Endothelial cell of umbilical vein (primary cell): ENCODE measurements at regions not wholly inside any gene's neighbourhood (a gene's known extent, or its start where the extent isn't known, plus 50 kb on each side); places are given as distances from the start of the nearest gene placed in this dataset.

Source experiments
- BruUV-seq: library from RNA; stranded (reverse); fragments of 400-500 nt; replicated peaks from 2 replicates; lab custom pipeline; 2021; lab: Mats Ljungman, UMichigan
- CTCF ChIA-PET: fragments of 300-600, 350-600 bp; sonication (Branson Sonifier 250); formaldehyde crosslinking; loops from one replicate; lab custom pipeline; 2021; ENCODE audit warnings: antibody characterized with exemption, inconsistent platforms; lab: Charles Lee
- POLR2A ChIA-PET: fragments of 300-600, 350-600 bp; sonication (Branson Sonifier 250); formaldehyde crosslinking; loops from one replicate; lab custom pipeline; 2021; ENCODE audit warnings: antibody characterized with exemption, inconsistent platforms; lab: Charles Lee
- DNase-seq: peaks from one replicate; pipeline ENCODE4 v3.0.0-alpha.2; 2011; ENCODE audit warnings: low read depth, low spot score
- FAIRE-seq: peaks from 2 replicates; lab custom pipeline; 2011; peaks lifted over from hg19 to GRCh38; lab: Jason Lieb, UNC
- H2AFZ ChIP-seq: 2 replicates; pipeline ENCODE4 v1.6.0; 2012; ENCODE audit warnings: low read depth, low read length, control low read depth, inconsistent platforms
- H3K27ac ChIP-seq: 2 replicates; pipeline ENCODE4 v1.5.1; 2011; ENCODE audit warnings: low read depth, mild to moderate bottlenecking, control low read depth, low read length, moderate library complexity; ENCODE audit not compliant: insufficient read depth
- H3K27me3 ChIP-seq, 2 experiments: 2 replicates each; pipeline versions ENCODE4 v1.6.0 to v1.6.1; 2011; ENCODE audit warnings: low read length in 2 of 2, mixed read lengths in 1 of 2; ENCODE audit not compliant: control insufficient read depth in 2 of 2, insufficient read depth in 2 of 2
- H3K36me3 ChIP-seq, 2 experiments: 2 replicates in 1 of 2; 3 replicates in 1 of 2; pipeline ENCODE4 v1.5.1; 2011; ENCODE audit warnings: low read length in 2 of 2, mild to moderate bottlenecking in 1 of 2, moderate library complexity in 1 of 2; ENCODE audit not compliant: control insufficient read depth in 2 of 2, insufficient read depth in 2 of 2; ENCODE audit errors: extremely low read depth in 1 of 2
- H3K4me1 ChIP-seq: 3 replicates; pipeline ENCODE4 v1.5.1; 2011; ENCODE audit warnings: mild to moderate bottlenecking, low read length; ENCODE audit not compliant: control insufficient read depth, insufficient read depth; ENCODE audit errors: extremely low read depth
- H3K4me2 ChIP-seq: 2 replicates; pipeline ENCODE4 v1.6.1; 2011; ENCODE audit warnings: low read length, control low read depth, mixed read lengths; ENCODE audit not compliant: insufficient read depth
- H3K4me3 ChIP-seq, 3 experiments: fragments of 200-600 bp in 1 of 3; sonication (generic), shearing (Covaris generic) in 1 of 3; replicated peaks in 1 of 3; 2 replicates each; pipeline ENCODE4 v1.5.1; 2011 to 2016; ENCODE audit warnings: control low read depth in 3 of 3, low read length in 3 of 3, mild to moderate bottlenecking in 2 of 3, inconsistent platforms in 1 of 3, low read depth in 1 of 3, moderate library complexity in 1 of 3; ENCODE audit not compliant: insufficient read depth in 1 of 3
- H3K79me2 ChIP-seq: 2 replicates; pipeline ENCODE4 v1.6.0; 2012; ENCODE audit warnings: low read length, inconsistent platforms; ENCODE audit not compliant: control insufficient read depth, insufficient read depth
- H3K9ac ChIP-seq: replicated peaks from 2 replicates; pipeline ENCODE3; 2011; ENCODE audit warnings: low read length, control low read depth; ENCODE audit not compliant: insufficient read depth; ENCODE audit errors: extremely low read depth
- H3K9me1 ChIP-seq: replicated peaks from 3 replicates; pipeline ENCODE4 v1.6.0; 2011; ENCODE audit warnings: mild to moderate bottlenecking, low read length; ENCODE audit not compliant: control insufficient read depth, insufficient read depth; ENCODE audit errors: extremely low read depth
- H3K9me3 ChIP-seq: replicated peaks from 2 replicates; pipeline ENCODE4 v1.5.1; 2012; ENCODE audit warnings: low read length, inconsistent platforms; ENCODE audit not compliant: control insufficient read depth, insufficient read depth
- H4K20me1 ChIP-seq: replicated peaks from 2 replicates; pipeline ENCODE3; 2011; ENCODE audit warnings: mild to moderate bottlenecking, low read length; ENCODE audit not compliant: control insufficient read depth, insufficient read depth; ENCODE audit errors: extremely low read depth
- EZH2 ChIP-seq: IDR thresholded peaks from 2 replicates; pipeline ENCODE4 v1.6.1; 2012; ENCODE audit warnings: borderline replicate concordance, low read depth, mild to moderate bottlenecking, moderate library complexity, low read length, inconsistent platforms; ENCODE audit not compliant: severe bottlenecking
- FOS ChIP-seq: IDR thresholded peaks from 2 replicates; pipeline ENCODE4 v1.6.1; 2011; ENCODE audit warnings: mild to moderate bottlenecking, low read length, moderate library complexity, borderline replicate concordance; ENCODE audit not compliant: insufficient read depth
- GATA2 ChIP-seq: IDR thresholded peaks from 2 replicates; pipeline ENCODE4 v1.7.0; 2011; ENCODE audit warnings: low read depth, mild to moderate bottlenecking, moderate library complexity, mixed read lengths, low read length; ENCODE audit not compliant: insufficient read length, insufficient read depth
- JUN ChIP-seq: IDR thresholded peaks from 2 replicates; pipeline ENCODE4 v1.6.1; 2011; ENCODE audit warnings: borderline replicate concordance, low read depth; ENCODE audit not compliant: insufficient read length, insufficient read depth
- MYC ChIP-seq: IDR thresholded peaks from one replicate; pipeline ENCODE4 v1.6.1; 2011; ENCODE audit warnings: mild to moderate bottlenecking, low read depth, low read length
- POLR2A ChIP-seq: IDR thresholded peaks from 2 replicates; pipeline ENCODE4 v1.6.1; 2012; ENCODE audit warnings: low read depth, mild to moderate bottlenecking, control low read depth, low read length
- POLR2AphosphoS5 ChIP-seq: IDR thresholded peaks from 2 replicates; pipeline ENCODE4 v1.6.1; 2012; ENCODE audit warnings: low read depth, mild to moderate bottlenecking, control low read depth, low read length, moderate library complexity; ENCODE audit not compliant: insufficient read depth
- dilution Hi-C: fragments of 300-500 bp; cut with MboI; formaldehyde crosslinking; loops from one replicate; pipeline ENCODE4 v1.15.0; 2019; ENCODE audit warnings: low sequenced_read_pairs; ENCODE audit not compliant: extremely low pct_ligation_motif_present
- intact Hi-C: fragments of 100-400 bp; cut with micrococcal nuclease; formaldehyde crosslinking; loops from one replicate; pipeline ENCODE4 v1.10.0; 2022
- TF ChIP-seq, protein P1 (sequence below), 2 donors: IDR thresholded peaks; 1 replicate in 1 of 2; 2 replicates in 1 of 2; pipeline ENCODE4 v1.5.1; 2011; ENCODE audit warnings: low read length in 2 of 2, mild to moderate bottlenecking in 2 of 2, moderate library complexity in 2 of 2, control low read depth in 1 of 2, inconsistent platforms in 1 of 2, low read depth in 1 of 2; ENCODE audit not compliant: insufficient read depth in 1 of 2; ENCODE audit errors: extremely low read depth in 1 of 2
- TF ChIP-seq, protein P2 (sequence below): IDR thresholded peaks from 2 replicates; pipeline ENCODE4 v1.6.1; 2011; ENCODE audit not compliant: insufficient read depth, insufficient read length

DNA sequence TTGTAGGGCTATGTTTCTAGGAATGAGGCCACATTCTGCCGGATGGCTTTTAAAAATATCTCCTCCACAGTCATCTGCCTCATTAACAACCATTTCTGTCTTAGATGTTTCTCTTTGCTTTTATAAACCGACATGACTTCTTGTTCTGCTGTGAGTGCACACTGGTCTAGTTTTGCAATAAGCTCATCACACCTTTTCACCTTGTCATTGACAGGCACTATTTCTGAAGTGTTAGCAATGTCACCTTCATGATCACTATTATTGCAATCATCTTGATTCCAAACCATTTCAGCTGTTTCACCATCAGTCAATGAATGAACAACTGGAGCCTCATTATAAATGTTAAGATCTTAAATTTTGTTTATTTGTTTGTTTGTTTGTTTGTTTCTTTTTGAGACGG lies 523.7 kb upstream of the DSEL start:
- dilution Hi-C loops (no loop called here), intact Hi-C loops (no loop called here)
- no peaks in the 10 kb centered on the region for H3K9me3 ChIP-seq
- H3K4me1 ChIP-seq = no peaks in the 10 kb centered on the region
- ChIA-PET CTCF (no interaction called here), POLR2A (no interaction called here)
- H3K4me3 ChIP-seq = no peak overlapping the region
- no peaks in the 10 kb centered on the region for H3K9me1 ChIP-seq
- no peaks in the 10 kb centered on the region for H3K36me3 ChIP-seq
- no peaks in the 10 kb centered on the region for H3K79me2 ChIP-seq
- TF ChIP-seq FOS = no peak
- no peak for TF ChIP-seq POLR2A
- TF ChIP-seq, protein P1, sequence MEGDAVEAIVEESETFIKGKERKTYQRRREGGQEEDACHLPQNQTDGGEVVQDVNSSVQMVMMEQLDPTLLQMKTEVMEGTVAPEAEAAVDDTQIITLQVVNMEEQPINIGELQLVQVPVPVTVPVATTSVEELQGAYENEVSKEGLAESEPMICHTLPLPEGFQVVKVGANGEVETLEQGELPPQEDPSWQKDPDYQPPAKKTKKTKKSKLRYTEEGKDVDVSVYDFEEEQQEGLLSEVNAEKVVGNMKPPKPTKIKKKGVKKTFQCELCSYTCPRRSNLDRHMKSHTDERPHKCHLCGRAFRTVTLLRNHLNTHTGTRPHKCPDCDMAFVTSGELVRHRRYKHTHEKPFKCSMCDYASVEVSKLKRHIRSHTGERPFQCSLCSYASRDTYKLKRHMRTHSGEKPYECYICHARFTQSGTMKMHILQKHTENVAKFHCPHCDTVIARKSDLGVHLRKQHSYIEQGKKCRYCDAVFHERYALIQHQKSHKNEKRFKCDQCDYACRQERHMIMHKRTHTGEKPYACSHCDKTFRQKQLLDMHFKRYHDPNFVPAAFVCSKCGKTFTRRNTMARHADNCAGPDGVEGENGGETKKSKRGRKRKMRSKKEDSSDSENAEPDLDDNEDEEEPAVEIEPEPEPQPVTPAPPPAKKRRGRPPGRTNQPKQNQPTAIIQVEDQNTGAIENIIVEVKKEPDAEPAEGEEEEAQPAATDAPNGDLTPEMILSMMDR (IDR thresholded peaks at IDR 0.05; ENCODE audit: extremely low read depth in 1 of 2, insufficient read depth in 1 of 2, low read depth in 1 of 2, low read length in 2 of 2) = no peak
- no peak for TF ChIP-seq JUN
- TF ChIP-seq EZH2 = no peak
- TF ChIP-seq, protein P2, sequence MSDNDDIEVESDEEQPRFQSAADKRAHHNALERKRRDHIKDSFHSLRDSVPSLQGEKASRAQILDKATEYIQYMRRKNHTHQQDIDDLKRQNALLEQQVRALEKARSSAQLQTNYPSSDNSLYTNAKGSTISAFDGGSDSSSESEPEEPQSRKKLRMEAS = no peak
- TF ChIP-seq GATA2 = no peak
- no peak for TF ChIP-seq MYC
- TF ChIP-seq POLR2AphosphoS5 = no peak
- no peaks in the 10 kb centered on the region for H4K20me1 ChIP-seq
- no peak overlapping the region for H3K9ac ChIP-seq
- no peaks in the 10 kb centered on the region for H3K27me3 ChIP-seq
- no peak overlapping the region for H3K27ac ChIP-seq
- no peak overlapping the region for H2AFZ ChIP-seq
- DNase-seq = no peak
- no peak overlapping the region for H3K4me2 ChIP-seq
- no TSS peak for BruUV-seq
- no peak for FAIRE-seq
